ENCODE measurements at regions not wholly inside any gene's neighbourhood (a gene's known extent, or its start where the extent isn't known, plus 50 kb on each side); places are given as distances from the start of the nearest gene placed in this dataset.
"Not testable (repeated sequence)": the region's sequence is repeated elsewhere in the genome, so short reads cannot be mapped to it uniquely, and the experiment has no call there.

- DNase-seq (ENCODE audit: low read depth in 4 of 4, low spot score in 3 of 4) = no peak
These were observed 356.7 kb downstream of the TMEM167A start for GRCh38 chr5:82720213-82721086.

- no peak for DNase-seq (ENCODE audit: low read depth in 4 of 4, low spot score in 3 of 4)
These were observed 357.8 kb downstream of the TMEM167A start for GRCh38 chr5:82719368-82719767.

- no peak for DNase-seq (ENCODE audit: low read depth in 4 of 4, low spot score in 3 of 4)
These were observed 359.5 kb downstream of the TMEM167A start for GRCh38 chr5:82717738-82718137.

GRCh38 chr5:82714732-82715131, 362.5 kb downstream of the TMEM167A start:
- DNase-seq (ENCODE audit: low read depth in 4 of 4, low spot score in 3 of 4) = not testable (repeated sequence)

GRCh38 chr5:82713811-82714210, 363.4 kb downstream of the TMEM167A start:
- DNase-seq (ENCODE audit: low read depth in 4 of 4, low spot score in 3 of 4) = no peak

- DNase-seq (ENCODE audit: low read depth in 4 of 4, low spot score in 3 of 4) = no peak
These were observed 369.5 kb downstream of the TMEM167A start for GRCh38 chr5:82707741-82708140.

GRCh38 chr5:82704381-82704780, 372.8 kb downstream of the TMEM167A start:
- peak in 1 of 4 donors; percentile 22 for DNase-seq (ENCODE audit: low read depth in 4 of 4, low spot score in 3 of 4)

- no peak for DNase-seq (ENCODE audit: low read depth in 4 of 4, low spot score in 3 of 4)
These were observed 375.1 kb downstream of the TMEM167A start for GRCh38 chr5:82702046-82702445.

GRCh38 chr5:82699737-82700136, 377.5 kb downstream of the TMEM167A start:
- DNase-seq (ENCODE audit: low read depth in 4 of 4, low spot score in 3 of 4) = no peak

GRCh38 chr5:82698026-82698425, 379.2 kb downstream of the TMEM167A start:
- DNase-seq (ENCODE audit: low read depth in 4 of 4, low spot score in 3 of 4) = no peak

- DNase-seq (ENCODE audit: low read depth in 4 of 4, low spot score in 3 of 4) = no peak
These were observed 382.4 kb downstream of the TMEM167A start for GRCh38 chr5:82694711-82695285.

- no peak for DNase-seq (ENCODE audit: low read depth in 4 of 4, low spot score in 3 of 4)
These were observed 384.4 kb downstream of the TMEM167A start for GRCh38 chr5:82692826-82693225.

- DNase-seq (ENCODE audit: low read depth in 4 of 4, low spot score in 3 of 4) = no peak
These were observed 392.5 kb downstream of the TMEM167A start for GRCh38 chr5:82684659-82685058.

- DNase-seq (ENCODE audit: low read depth in 4 of 4, low spot score in 3 of 4) = no peak
These were observed 393.0 kb downstream of the TMEM167A start for GRCh38 chr5:82684165-82684564.

- no peak for DNase-seq (ENCODE audit: low read depth in 4 of 4, low spot score in 3 of 4)
These were observed 397.5 kb downstream of the TMEM167A start for GRCh38 chr5:82679660-82680059.

- DNase-seq (ENCODE audit: low read depth in 4 of 4, low spot score in 3 of 4) = no peak
These were observed 398.5 kb upstream of the RPS23 start for GRCh38 chr5:82676661-82677060.

- no peak for DNase-seq (ENCODE audit: low read depth in 4 of 4, low spot score in 3 of 4)
These were observed 396.5 kb upstream of the RPS23 start for GRCh38 chr5:82674671-82675070.

- no peak for DNase-seq (ENCODE audit: low read depth in 4 of 4, low spot score in 3 of 4)
These were observed 395.1 kb upstream of the RPS23 start for GRCh38 chr5:82673057-82673809.

GRCh38 chr5:82670692-82671091, 392.5 kb upstream of the RPS23 start:
- no peak for DNase-seq (ENCODE audit: low read depth in 4 of 4, low spot score in 3 of 4)

- DNase-seq (ENCODE audit: low read depth in 4 of 4, low spot score in 3 of 4) = no peak
These were observed 391.6 kb upstream of the RPS23 start for GRCh38 chr5:82669720-82670119.

GRCh38 chr5:82666312-82666711, 388.2 kb upstream of the RPS23 start:
- DNase-seq (ENCODE audit: low read depth in 4 of 4, low spot score in 3 of 4) = no peak

All from right renal pelvis (tissue), 4 donors.